Putamen (tissue), 1 donor: ENCODE measurements at regions not wholly inside any gene's neighbourhood (a gene's known extent, or its start where the extent isn't known, plus 50 kb on each side); places are given as distances from the start of the nearest gene placed in this dataset.
A peak's percentile ranks its signal among the peaks of the same experiment; 100 is the strongest.
"Not testable (repeated sequence)": the region's sequence is repeated elsewhere in the genome, so short reads cannot be mapped to it uniquely, and the experiment has no call there.

Source experiments
- DNase-seq: peaks from one replicate; pipeline ENCODE4 v3.0.0-alpha.2; 2016; ENCODE audit warnings: low spot score

GRCh38 chr9:90141723-90142122 lies 500.9 kb downstream of the DIRAS2 start:
- no peak for DNase-seq

GRCh38 chr9:90142580-90142979 lies 500.0 kb downstream of the DIRAS2 start:
- DNase-seq = peak; percentile 30

DNA sequence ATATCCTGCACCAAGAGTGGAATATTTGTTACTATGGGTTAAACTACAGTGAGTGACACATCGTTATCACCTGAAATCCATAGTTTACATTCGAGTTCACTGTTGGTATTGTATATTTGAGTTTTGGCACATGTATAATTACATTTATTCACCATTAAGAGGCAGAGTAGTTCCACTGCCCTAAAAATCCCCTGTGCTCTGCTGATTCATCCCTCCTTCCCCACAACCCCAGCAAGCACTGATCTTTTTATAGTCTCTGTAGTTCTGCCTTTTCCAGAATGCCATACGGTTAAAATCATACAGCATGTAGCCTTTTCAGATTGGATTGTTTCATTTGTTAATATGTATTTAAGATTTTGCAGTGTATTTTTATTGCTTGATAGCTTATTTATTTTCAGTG lies 495.2 kb downstream of the DIRAS2 start:
- DNase-seq = no peak

DNA sequence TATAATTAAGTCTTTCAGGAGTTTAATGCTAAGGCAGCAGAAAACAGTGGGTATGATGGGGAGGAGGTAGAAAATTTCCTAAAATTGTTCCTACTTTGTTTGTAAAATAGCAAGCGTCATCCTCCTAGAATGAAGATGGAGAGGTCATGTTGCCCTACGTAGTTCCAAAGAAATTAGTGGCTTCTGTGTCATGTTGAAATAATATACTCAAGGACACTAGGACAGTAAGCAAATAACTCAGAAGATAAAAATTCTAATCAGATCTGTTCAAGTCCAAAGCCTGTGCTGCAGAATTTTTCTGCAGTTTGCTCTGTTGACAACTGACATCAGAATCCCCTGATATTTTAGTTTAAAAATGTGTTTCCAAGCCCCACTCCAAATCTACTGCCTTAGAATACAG lies 486.3 kb downstream of the DIRAS2 start:
- no peak for DNase-seq

DNA sequence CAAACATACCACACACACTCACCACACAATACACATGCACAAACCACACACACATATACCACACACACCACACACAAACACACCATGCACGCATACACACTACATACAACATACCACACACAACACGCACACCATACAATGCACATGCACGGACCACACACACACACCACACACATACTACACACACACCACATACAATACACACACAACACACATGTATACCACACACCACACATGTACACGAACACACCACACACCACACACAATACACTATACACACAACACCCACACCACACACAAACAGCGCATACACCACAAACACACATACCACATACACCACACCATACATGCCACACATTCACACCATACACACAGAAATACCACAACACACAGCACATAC lies 480.3 kb downstream of the DIRAS2 start:
- no peak for DNase-seq

GRCh38 chr9:90162819-90163218 lies 479.8 kb downstream of the DIRAS2 start:
- DNase-seq = no peak

DNA sequence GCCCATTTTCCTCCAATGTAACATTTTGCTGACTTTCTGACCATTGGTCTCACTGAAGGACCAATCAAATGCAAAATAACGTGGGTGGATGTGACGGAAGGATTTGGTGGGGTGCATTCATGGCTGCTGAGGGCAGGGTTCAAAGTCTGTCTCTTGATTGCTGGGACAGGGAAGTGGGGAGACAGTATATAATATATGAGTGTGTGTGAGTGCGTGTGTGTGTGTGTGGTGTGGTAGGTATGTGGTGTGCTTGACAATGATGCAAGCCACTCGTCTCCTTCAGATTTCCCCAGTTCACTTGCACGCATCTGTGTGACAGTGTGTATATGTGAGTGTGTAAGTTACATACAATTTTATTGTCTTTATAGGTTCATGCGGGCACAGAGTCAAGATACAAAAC lies 477.3 kb downstream of the DIRAS2 start:
- DNase-seq = no peak

DNA sequence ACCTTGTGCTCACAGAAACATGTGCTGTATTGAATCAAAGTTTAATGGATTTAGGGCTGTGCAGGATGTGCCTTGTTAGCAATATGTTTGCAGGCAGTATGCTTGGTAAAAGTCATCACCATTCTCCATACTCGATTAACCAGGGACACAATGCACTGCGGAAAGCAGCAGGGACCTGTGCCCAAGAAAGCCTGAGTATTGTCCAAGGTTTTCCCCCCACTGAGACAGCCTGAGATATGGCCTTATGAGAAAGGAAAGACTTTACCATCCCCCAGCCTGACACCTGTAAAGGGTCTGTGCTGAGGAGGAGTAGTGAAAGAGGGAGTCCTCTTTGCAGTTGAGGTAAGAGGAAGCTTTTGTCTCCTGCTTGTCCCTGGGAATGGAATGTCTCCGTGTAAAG lies 476.2 kb downstream of the DIRAS2 start:
- not testable (repeated sequence) for DNase-seq

DNA sequence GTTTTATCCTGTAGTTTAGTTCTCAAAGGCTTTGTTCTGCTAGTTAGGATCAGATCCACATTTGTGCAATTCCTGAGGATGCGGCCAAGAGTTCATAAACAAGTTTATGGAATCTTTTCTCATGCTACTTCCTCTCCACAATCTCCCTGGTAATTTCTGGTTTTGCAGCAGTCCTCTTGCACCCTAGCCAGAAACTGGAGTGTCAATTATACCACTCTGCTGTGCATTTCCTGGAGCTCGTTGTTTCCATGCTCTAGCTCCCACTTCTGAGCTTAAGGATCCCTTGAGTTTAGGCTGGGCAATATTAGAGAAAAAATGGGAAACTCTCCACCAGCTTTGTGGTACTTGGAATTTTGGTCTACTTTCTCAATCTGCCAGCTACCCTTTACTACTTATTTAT lies 474.7 kb downstream of the DIRAS2 start:
- DNase-seq = no peak

- DNase-seq = no peak
Measured at GRCh38 chr9:90169490-90169889, 473.1 kb downstream of the DIRAS2 start.

DNA sequence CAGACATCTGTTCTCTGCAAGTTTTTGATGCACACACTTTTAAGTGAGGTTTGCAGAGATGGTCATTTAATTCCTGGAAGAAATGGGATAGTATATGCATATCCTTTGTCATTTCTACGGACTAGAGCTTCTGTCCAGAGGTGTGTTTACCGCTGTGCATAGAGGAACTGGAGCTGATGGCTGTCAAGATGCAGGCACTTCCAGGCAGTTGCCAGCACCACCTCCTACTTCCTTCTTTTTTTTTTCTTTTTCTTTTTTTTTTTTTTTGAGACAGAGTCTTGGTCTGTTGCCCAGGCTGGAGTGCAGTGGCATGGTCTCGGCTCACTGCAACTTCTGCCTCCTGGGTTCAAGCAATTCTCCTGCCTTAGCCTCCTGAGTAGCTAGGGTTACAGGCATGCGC lies 468.7 kb downstream of the DIRAS2 start:
- DNase-seq = not testable (repeated sequence)

GRCh38 chr9:90174346-90174745 lies 468.3 kb downstream of the DIRAS2 start:
- not testable (repeated sequence) for DNase-seq

DNA sequence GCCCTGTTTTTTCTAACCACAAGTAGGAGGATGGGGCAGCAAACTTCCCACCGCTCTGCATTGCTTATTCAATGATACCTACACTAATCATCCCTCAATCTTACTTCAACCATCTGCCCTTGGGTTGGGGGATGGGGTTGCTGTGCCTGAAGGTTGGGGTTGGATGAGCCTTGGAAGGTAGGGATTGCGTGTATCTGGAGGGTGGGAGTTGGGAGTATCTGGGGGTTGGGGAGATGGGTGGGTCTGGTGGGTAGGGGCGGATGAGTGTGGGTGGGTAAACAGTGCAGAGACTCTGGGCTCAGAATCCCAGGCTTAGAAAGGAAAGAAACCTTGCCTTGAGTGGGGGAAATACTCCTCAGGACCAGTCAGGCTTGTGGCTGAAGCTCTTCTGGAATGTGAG lies 467.4 kb downstream of the DIRAS2 start:
- DNase-seq = no peak

DNA sequence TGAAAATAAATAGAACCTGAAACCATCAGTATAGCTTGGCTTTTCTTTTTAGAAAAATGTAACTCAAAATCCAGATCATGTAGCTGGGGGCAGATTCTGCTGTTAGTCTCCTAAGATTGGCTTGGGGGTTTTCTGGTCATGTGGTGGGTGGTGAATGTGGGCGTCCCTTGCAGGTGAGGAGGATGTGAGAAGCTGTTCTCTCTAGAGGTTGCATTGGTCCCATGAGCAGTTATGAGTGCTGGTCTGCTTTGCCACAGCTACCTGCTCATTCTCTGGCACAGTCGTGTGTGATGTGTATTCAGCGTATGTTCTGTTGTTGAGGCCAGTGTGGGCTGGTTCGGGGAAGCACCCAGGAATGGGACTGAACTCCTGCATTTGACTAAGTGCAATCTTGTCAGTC lies 466.8 kb downstream of the DIRAS2 start:
- no peak for DNase-seq

- DNase-seq = no peak
Measured at GRCh38 chr9:90176901-90177300, 465.7 kb downstream of the DIRAS2 start.

DNA sequence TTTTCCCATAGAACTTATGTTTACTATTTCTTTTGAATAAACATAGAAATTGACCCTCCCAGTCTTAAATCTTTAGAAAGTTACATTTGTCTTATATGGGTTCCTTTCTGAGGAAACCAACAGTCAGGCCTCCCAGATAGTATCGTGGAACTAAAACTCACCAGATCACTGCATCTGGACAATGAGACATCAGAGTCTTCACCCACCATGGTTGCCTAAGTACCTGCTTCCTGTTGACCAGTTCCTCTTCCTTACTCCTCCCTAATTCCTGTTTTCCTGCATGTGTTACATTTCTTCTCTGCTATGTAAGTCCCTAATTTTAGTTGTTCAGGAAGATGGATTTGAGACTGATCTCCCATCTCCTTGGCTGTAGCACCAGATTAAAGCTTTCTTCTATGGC lies 462.2 kb downstream of the DIRAS2 start:
- no peak for DNase-seq

- no peak for DNase-seq
Measured at GRCh38 chr9:90188656-90189055, 454.0 kb downstream of the DIRAS2 start.

- no peak for DNase-seq
Measured at GRCh38 chr9:90189306-90189705, 453.3 kb downstream of the DIRAS2 start.

GRCh38 chr9:90192465-90192864 lies 450.2 kb downstream of the DIRAS2 start:
- DNase-seq = not testable (repeated sequence)

DNA sequence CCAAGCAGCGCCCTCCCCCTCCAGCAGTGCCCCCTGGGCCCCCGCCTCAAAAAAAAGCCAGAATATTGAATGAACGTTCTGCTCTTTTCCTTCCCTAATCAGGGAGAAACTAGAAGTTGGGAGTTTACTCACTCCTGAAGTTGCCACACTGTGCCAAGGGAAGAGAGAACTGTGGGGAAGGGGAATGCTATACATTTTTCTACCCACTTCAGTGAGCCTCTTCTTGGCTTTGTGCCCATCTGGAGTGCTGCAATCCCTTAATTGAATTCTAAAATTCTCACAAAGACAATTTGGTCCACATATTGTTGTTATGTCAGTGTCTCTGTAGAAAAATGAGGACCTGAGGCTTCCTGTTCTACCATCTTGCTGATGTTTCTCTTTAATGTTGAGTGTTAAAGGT lies 443.7 kb downstream of the DIRAS2 start:
- no peak for DNase-seq

GRCh38 chr9:90201766-90202165 lies 440.9 kb downstream of the DIRAS2 start:
- DNase-seq = no peak

DNA sequence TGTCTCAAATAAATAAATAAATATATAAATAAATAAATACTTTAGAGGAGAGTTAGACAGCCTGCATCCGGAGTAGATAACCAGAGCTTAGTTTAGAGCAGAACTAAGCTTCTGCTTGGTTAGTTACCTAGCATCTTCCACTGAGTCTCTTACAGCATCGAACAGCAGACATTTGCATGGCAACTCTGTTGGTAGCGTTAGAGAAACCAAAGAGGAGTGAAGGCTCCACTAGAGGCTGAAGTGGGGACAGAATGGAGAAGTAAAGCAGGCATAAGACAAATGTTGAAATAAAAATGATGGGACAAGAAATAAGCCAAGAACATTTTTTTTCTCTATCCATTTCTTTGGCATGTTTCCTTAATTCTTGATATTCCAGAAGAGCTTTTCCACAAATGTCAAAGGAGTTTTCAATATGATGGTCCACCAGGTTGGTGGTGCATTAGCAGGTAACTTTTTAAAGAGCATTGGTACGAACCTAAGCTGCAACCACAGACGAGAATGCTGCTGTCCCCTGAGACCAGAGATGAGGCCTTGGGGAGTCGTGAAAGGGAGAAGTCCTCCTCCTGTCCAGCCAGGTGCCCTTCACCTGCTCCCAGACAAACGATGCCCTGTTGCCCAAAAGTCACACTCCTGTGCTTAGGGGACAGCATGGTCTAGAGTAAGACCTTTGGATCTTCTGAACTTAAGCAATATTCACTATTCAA lies 438.3 kb downstream of the DIRAS2 start:
- DNase-seq = no peak

DNA sequence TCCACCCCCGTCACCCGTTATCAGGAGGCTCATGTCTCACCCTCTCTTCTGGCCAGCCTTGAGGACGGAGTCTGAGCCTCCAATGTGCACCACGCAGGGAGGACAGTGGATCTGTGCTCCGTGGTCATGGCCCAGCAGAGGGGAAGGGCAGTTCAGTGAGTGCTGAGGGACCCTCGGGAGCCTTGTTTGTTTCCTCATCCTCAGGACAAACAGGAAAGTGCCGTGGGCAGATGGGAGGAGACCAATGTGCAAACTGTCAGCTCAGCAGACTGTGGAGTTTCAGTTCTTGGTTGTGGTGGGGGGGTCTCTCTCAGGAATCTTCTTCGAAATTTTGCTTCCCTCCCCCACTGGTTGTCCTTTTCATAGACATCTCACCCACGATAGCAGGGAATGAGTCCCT lies 429.6 kb downstream of the DIRAS2 start:
- not testable (repeated sequence) for DNase-seq

DNA sequence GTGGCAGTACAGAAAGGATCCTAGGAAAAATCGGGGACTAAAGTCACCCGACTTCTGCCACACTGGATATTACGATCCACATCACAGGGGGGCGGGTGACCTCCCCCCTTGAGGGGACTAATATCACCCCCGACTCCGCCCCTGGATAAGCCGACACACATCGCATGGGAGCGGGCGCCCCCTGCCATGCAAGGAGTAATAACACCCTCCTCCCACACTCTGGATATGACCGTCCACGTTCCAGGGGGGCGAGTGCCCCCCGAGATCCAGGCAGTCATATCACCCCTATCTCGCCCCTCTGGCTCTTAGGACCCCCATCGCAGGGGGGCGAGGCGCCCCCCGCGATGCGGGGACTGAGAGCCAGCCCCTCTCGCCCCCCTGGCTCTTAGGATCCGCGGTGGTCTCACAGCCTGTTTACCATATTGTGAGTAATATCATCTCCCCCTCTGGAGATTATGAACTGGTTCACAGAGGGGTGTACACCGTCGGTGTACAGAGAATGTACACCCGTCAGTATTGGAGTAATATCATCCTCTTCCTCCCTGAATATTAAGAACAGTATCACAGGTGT lies 423.0 kb downstream of the DIRAS2 start:
- no peak for DNase-seq
